Activated naive CD4-positive, alpha-beta T cell treated with anti-CD3 and anti-CD28 coated beads, Interleukin-2, amount 50 U/mL, for 72 hours (primary cell): ENCODE measurements at regions not wholly inside any gene's neighbourhood (a gene's known extent, or its start where the extent isn't known, plus 50 kb on each side); places are given as distances from the start of the nearest gene placed in this dataset.
A peak's percentile ranks its signal among the peaks of the same experiment; 100 is the strongest.
"Not testable (repeated sequence)": the region's sequence is repeated elsewhere in the genome, so short reads cannot be mapped to it uniquely, and the experiment has no call there.

ENCODE experiments used
- ATAC-seq, 2 donors: fragments of 150-1000 bp; cut with Tn5 transposase; 2 replicates each; pipeline ENCODE4 v1.10.0; 2021; ENCODE audit warnings: mild to moderate bottlenecking in 2 of 2, moderate library complexity in 2 of 2
- DNase-seq, 2 donors: peaks; one replicate each; pipeline ENCODE4 v3.0.0; 2021 to 2022; ENCODE audit warnings: low spot score in 2 of 2
- H3K27ac Mint-ChIP-seq, 2 donors: one replicate each; pipeline ENCODE4 v1.8.0; 2022; ENCODE audit warnings: mild to moderate bottlenecking in 2 of 2, mixed read lengths in 2 of 2
- H3K36me3 Mint-ChIP-seq, 2 donors: one replicate each; pipeline ENCODE4 v1.8.0; 2022; ENCODE audit warnings: mixed read lengths in 2 of 2
- H3K9me3 Mint-ChIP-seq, 2 donors: one replicate each; pipeline ENCODE4 v1.8.0; 2022; ENCODE audit warnings: mixed read lengths in 2 of 2

DNA sequence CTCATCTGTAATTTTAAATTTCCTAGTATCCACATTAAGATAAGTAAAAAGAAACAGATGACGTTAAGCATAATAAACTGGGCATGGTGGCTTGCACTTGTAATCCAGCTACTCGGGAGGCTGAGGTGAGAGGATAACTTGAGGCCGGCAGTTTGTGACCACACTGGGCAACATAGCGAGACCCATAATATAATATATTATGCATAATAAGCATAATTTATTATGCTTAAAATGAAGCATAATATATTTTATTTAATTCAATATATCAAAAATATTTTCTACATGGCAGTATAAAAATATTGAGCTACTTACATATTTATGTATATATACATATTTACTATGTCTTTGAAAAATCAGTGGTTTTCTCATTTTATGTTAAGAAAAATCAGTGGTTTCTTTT, 128.3 kb downstream of the GOSR1 start:
- no peak for DNase-seq
- no peak for ATAC-seq
- Mint-ChIP-seq H3K27ac (no peak overlapping the region), H3K36me3 (peaks cover 5 to 12% of the 10 kb centered on the region in 2 donors), H3K9me3 (no peaks in the 10 kb centered on the region)

GRCh38 chr17:30605027-30605426, 127.8 kb downstream of the GOSR1 start:
- Mint-ChIP-seq H3K36me3 (peaks cover 5 to 12% of the 10 kb centered on the region in 2 donors), H3K27ac (peak overlapping the region in 1 of 2 donors; percentile 66), H3K9me3 (no peaks in the 10 kb centered on the region)
- no peak for ATAC-seq
- no peak for DNase-seq

DNA sequence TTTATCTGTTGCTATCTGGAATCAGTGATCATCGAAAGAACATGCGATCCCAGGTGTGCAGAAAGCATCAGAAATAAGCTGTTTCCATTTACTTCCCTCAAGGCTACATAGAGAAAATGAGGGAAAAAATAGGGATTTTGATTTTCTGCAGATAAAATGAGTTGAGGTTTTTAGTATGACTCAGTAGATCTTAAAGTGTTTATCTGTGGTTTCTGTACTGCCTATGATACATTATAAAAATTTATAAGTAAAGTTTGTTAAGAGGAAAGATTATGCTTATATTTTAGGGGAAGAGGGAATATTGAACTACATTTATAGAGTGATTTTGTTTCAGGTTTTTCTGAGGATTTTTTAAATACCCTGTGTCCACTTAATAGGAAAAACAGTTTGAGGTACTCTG, 125.2 kb downstream of the GOSR1 start:
- not testable (repeated sequence) for H3K27ac Mint-ChIP-seq, DNase-seq, ATAC-seq, H3K9me3 Mint-ChIP-seq
- peaks cover 5 to 12% of the 10 kb centered on the region in 2 donors for H3K36me3 Mint-ChIP-seq

- H3K9me3 Mint-ChIP-seq, DNase-seq, ATAC-seq: not testable (repeated sequence)
- H3K36me3 Mint-ChIP-seq, result peaks cover 5 to 12% of the 10 kb centered on the region in 2 donors
- peak overlapping the region in 1 of 2 donors; percentile 14 for H3K27ac Mint-ChIP-seq
Observed at GRCh38 chr17:30601984-30602383, 124.8 kb downstream of the GOSR1 start.

- peaks cover 5 to 12% of the 10 kb centered on the region in 2 donors for H3K36me3 Mint-ChIP-seq
- ATAC-seq (peak; percentile 10 to 19), DNase-seq (peak in 1 of 2 donors; percentile 34)
- H3K9me3 Mint-ChIP-seq, result no peaks in the 10 kb centered on the region
- H3K27ac Mint-ChIP-seq, result peak overlapping the region; percentile 34 to 86
Observed at GRCh38 chr17:30600830-30601494, 123.8 kb downstream of the GOSR1 start.

DNA sequence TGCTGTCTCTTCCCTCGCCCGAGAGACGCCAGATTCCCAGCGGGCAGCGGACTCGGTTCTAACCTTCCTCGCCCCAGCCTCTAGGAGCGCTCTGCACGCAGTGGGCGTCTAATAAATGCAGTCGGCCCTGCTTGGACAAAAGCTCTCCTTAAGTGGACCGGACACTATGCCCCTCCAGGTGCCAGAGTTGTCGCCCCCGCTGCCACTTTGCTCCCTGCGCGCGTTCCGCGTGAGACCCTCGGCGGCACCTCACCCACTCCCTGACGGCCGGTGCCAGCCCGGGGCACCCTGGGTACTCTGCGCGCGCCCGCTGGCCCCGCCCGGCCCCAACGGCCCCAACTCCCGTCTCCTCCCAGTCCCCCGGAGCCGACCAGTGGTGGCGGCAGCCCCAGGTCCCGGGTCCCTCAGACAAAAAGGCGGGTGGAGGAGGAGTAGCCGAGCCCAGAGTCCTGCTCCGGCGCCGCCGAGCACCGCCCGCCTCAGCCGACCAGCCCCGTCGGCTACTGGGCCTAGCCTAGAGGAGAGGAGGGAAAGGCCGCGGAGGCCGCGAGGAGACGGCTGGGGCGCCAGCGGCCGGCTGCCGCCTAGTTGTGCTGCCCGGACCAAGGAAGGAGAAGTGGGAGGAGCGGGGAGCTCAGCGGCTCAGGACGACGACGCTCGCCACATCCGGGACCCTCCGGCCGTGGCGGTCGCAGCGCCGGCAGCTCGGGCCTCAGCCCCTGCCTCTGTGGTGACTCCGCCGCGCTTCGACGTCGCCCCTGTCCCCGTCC, 123.0 kb downstream of the GOSR1 start:
- DNase-seq (peak; percentile 71 to 75), ATAC-seq (peak; percentile 88 to 94)
- peaks cover 0 to 2% of the 10 kb centered on the region in 2 donors for H3K9me3 Mint-ChIP-seq
- H3K27ac Mint-ChIP-seq, result peak overlapping the region in 1 of 2 donors; percentile 86
- H3K36me3 Mint-ChIP-seq, result peaks cover 10 to 12% of the 10 kb centered on the region in 2 donors

DNA sequence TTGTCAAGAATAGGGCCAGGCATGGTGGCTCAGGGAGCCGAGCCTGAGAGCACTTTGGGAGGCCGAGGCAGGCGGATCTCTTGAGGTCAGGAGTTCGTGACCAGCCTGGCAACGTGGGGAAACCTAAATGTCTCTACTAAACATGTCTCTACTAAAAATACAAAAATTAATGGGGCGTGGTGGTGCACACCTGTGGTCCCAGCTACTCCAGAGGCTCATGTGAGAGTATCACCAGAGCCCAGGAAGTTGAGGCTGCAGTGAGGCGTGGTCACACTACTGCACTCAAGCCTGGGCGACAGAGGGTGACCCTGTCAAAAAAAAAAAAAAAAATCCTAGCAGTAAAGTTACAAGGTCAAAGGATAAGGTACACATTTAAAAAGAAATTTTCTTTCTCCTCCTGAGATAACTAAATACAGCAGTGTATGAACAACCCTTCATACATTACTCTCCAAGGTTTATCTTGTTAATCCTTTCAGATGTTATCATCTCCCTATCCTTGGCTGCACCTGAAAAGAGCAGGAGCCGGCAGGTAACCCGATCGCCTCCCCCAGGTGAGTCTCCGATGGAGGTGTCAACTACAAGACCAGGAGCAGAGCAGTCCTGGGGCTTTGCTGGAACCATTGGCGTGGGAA, 122.3 kb downstream of the GOSR1 start:
- Mint-ChIP-seq H3K36me3 (peaks cover 12% of the 10 kb centered on the region in 2 donors), H3K9me3 (peaks cover 0 to 5% of the 10 kb centered on the region in 2 donors), H3K27ac (peak overlapping the region in 1 of 2 donors; percentile 86)
- DNase-seq, result no peak
- peak in 1 of 2 donors; percentile 2 for ATAC-seq

DNA sequence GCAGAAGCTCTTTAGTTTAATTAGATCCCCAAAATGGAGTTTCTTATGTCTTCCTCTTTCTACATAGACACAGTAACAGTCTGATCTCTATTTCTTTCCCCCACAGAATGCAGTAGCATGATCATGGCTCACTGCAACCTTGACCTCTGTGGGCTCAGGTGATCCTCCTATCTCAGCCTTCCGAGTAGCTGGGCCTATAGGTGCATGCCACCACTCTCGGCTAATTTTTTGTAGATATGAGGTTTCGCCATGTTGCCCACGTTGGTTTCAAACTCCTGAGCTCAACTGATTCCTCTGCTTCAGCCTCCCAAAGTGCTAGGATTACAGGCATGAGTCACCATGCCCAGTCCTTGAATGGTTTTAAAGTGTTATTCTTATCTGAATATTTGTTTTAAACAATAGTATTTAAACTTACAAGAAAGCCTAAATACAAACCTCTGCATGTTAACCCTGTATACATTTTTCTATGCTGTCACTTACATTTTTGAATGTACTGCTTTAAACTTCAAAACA, 120.6 kb downstream of the GOSR1 start:
- Mint-ChIP-seq H3K9me3 (peaks cover 0 to 5% of the 10 kb centered on the region in 2 donors), H3K36me3 (peaks cover 12% of the 10 kb centered on the region in 2 donors), H3K27ac (no peak overlapping the region)
- ATAC-seq (no peak), DNase-seq (no peak)

GRCh38 chr17:30596948-30597775, 120.0 kb downstream of the GOSR1 start:
- H3K27ac Mint-ChIP-seq, ATAC-seq, H3K9me3 Mint-ChIP-seq, DNase-seq: not testable (repeated sequence)
- peaks cover 12% of the 10 kb centered on the region in 2 donors for H3K36me3 Mint-ChIP-seq

DNA sequence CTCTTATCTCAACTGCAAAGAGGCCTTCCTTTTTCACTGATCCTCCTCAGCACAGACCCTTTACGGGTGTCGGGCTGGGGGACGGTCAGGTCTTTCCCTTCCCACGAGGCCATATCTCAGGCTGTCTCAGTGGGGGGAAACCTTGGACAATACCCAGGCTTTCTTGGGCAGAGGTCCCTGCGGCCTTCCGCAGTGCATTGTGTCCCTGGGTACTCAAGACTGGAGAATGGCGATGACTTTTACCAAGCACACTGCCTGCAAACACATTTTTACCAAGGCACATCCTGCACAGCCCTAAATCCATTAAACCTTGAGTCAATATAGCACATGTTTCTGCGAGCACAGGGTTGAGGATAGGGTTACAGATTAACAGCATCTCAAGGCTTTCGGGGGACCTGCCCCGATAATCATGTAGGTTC, 117.8 kb downstream of the GOSR1 start:
- not testable (repeated sequence) for ATAC-seq, H3K9me3 Mint-ChIP-seq, H3K36me3 Mint-ChIP-seq, H3K27ac Mint-ChIP-seq, DNase-seq

DNA sequence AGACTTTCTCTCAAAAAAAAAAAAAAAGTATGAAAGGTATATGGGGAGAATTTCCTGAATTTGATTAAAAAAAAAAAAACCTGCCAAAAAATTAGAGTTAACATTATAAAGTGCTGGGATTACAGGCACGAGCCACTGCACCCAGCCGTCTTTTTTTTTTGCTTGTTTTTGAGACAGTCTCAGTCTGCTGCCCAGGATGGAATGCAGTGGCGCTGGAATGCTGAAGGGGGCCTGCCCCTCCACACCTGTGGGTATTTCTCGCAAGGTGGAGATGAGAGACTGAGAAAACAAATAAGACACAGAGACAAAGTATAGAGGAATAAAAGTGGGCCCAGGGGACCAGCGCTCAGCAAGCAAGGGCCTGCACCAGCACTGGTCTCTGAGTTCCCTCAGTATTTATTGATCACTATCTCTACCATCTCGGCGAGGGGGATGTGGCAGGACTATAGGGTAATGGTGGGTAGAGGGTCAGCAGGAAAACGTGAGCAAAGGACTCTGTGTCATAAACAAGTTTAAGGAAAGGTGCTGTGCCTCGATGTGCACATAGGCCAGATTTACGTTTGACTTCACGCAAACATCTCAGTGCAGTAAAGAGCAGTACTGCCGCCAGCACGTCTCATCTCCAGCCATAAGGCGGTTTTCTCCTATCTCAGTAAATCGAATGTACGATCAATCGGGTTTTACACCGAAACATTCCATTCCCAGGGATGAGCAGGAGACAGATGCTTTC, 117.2 kb downstream of the GOSR1 start:
- no peak overlapping the region for H3K27ac Mint-ChIP-seq
- peaks cover 0 to 7% of the 10 kb centered on the region in 2 donors for H3K36me3 Mint-ChIP-seq
- ATAC-seq (no peak), DNase-seq (no peak)
- H3K9me3 Mint-ChIP-seq, result peaks cover 0 to 5% of the 10 kb centered on the region in 2 donors

GRCh38 chr17:30590081-30590733, 113.0 kb downstream of the GOSR1 start:
- Mint-ChIP-seq H3K27ac (no peak overlapping the region), H3K9me3 (peaks cover 0 to 3% of the 10 kb centered on the region in 2 donors), H3K36me3 (peaks cover 0 to 2% of the 10 kb centered on the region in 2 donors)
- ATAC-seq, result no peak
- DNase-seq, result no peak

- no peak overlapping the region for H3K27ac Mint-ChIP-seq
- no peaks in the 10 kb centered on the region for H3K36me3 Mint-ChIP-seq
- no peak for DNase-seq
- no peaks in the 10 kb centered on the region for H3K9me3 Mint-ChIP-seq
- no peak for ATAC-seq
Observed at GRCh38 chr17:30589431-30589830, 112.2 kb downstream of the GOSR1 start.

DNA sequence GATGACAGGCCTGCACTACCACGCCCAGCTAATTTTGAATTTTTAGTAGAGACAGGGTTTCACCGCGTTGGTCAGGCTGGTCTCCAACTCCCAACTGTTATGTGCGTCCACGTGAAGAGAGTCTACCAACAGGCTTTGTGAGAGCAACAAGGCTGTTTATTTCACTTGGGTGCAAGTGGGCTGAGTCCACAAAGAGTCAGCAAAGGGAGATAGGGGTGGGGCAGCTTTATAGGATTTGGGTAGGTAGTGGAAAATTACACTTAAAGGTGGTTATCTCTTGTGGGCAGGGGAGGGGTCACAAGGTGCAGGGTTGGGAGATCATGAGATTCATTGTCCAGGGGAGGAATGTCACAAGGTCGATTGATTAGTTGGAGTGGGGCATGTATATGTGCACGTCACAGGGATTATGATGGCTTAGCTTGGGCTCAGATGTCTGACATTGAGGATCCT, 111.6 kb downstream of the GOSR1 start:
- Mint-ChIP-seq H3K9me3 (no peaks in the 10 kb centered on the region), H3K27ac (no peak overlapping the region)
- ATAC-seq, result no peak

More for the DNA sequence above, 111.6 kb downstream of the GOSR1 start:
- H3K36me3 Mint-ChIP-seq, result no peaks in the 10 kb centered on the region
- no peak for DNase-seq
